IMR-90 (cell line): ENCODE measurements at regions not wholly inside any gene's neighbourhood (a gene's known extent, or its start where the extent isn't known, plus 50 kb on each side); places are given as distances from the start of the nearest gene placed in this dataset.

Experiments
- ATAC-seq: fragments of 200-7000 bp; cut with Tn5 transposase; 2 replicates; pipeline ENCODE4 v1.9.1; 2020; ENCODE audit warnings: low read depth, mild to moderate bottlenecking, moderate library complexity
- BruUV-seq: library from RNA; stranded (reverse); fragments of 400-500 nt; replicated peaks from 2 replicates; lab custom pipeline; 2021; lab: Mats Ljungman, UMichigan
- CTCF ChIA-PET: fragments of 300-600 bp; formaldehyde crosslinking; extraction: SDS; loops from one replicate; lab custom pipeline; 2021; ENCODE audit warnings: antibody characterized with exemption; lab: Yijun Ruan, JAX
- POLR2A ChIA-PET: fragments of 300-600 bp; sonication (Branson Sonifier 250); formaldehyde crosslinking; loops from one replicate; lab custom pipeline; 2022; ENCODE audit warnings: antibody characterized with exemption; ENCODE audit not compliant: unreplicated experiment; lab: Charles Lee
- DNase-seq: peaks from one replicate; pipeline ENCODE4 v3.0.0; 2013
- H2AFZ ChIP-seq: replicated peaks from 2 replicates; pipeline ENCODE3; 2013; ENCODE audit warnings: low read length, mild to moderate bottlenecking; ENCODE audit not compliant: poor library complexity
- H2AK5ac ChIP-seq: 2 replicates; pipeline ENCODE4 v1.6.1; 2013; ENCODE audit warnings: low read depth, low read length, inconsistent platforms
- H2AK9ac ChIP-seq: replicated peaks from 2 replicates; pipeline ENCODE3; 2013; ENCODE audit warnings: mild to moderate bottlenecking, low read depth, low read length, moderate library complexity; ENCODE audit not compliant: poor library complexity
- H2BK120ac ChIP-seq: 2 replicates; pipeline ENCODE4 v1.6.1; 2013; ENCODE audit warnings: low read depth, low read length, inconsistent platforms
- H2BK15ac ChIP-seq: 3 replicates; pipeline ENCODE4 v1.6.1; 2013; ENCODE audit warnings: low read depth, low read length, inconsistent platforms
- H2BK20ac ChIP-seq: 2 replicates; pipeline ENCODE4 v1.6.1; 2013; ENCODE audit warnings: low read depth, mild to moderate bottlenecking, inconsistent platforms, low read length, moderate library complexity
- H2BK5ac ChIP-seq: 2 replicates; pipeline ENCODE4 v1.6.1; 2013; ENCODE audit warnings: mild to moderate bottlenecking, low read depth, low read length, inconsistent platforms; ENCODE audit not compliant: poor library complexity, severe bottlenecking
- H3K14ac ChIP-seq: replicated peaks from 2 replicates; pipeline ENCODE4 v1.6.1; 2013; ENCODE audit warnings: low read depth, low read length, inconsistent platforms
- H3K18ac ChIP-seq: 2 replicates; pipeline ENCODE4 v1.6.1; 2013; ENCODE audit warnings: low read depth, low read length, control low read depth
- H3K23ac ChIP-seq: 2 replicates; pipeline ENCODE4 v1.6.1; 2013; ENCODE audit warnings: low read depth, low read length, inconsistent platforms
- H3K27ac ChIP-seq: 2 replicates; pipeline ENCODE4 v1.5.1; 2013; ENCODE audit warnings: mild to moderate bottlenecking, control low read depth, low read length; ENCODE audit not compliant: insufficient read depth
- H3K27me3 ChIP-seq: 2 replicates; pipeline ENCODE4 v1.6.1; 2013; ENCODE audit warnings: low read length; ENCODE audit not compliant: control insufficient read depth, insufficient read depth
- H3K36me3 ChIP-seq: 2 replicates; pipeline ENCODE4 v1.6.1; 2013; ENCODE audit warnings: low read length, mixed read lengths; ENCODE audit not compliant: control insufficient read depth, insufficient read depth
- H3K4ac ChIP-seq: 2 replicates; pipeline ENCODE4 v1.6.1; 2013; ENCODE audit warnings: low read depth, low read length, inconsistent platforms
- H3K4me1 ChIP-seq: 2 replicates; pipeline ENCODE4 v1.6.1; 2013; ENCODE audit warnings: low read length, mixed read lengths; ENCODE audit not compliant: control insufficient read depth, insufficient read depth
- H3K4me2 ChIP-seq: 2 replicates; pipeline ENCODE4 v1.6.1; 2013; ENCODE audit warnings: low read depth, mild to moderate bottlenecking, control low read depth, low read length, moderate library complexity
- H3K4me3 ChIP-seq: 2 replicates; pipeline ENCODE4 v1.5.1; 2013; ENCODE audit warnings: low read depth, mild to moderate bottlenecking, control low read depth, low read length, moderate library complexity; ENCODE audit not compliant: insufficient read depth
- H3K56ac ChIP-seq: 2 replicates; pipeline ENCODE4 v1.6.1; 2013; ENCODE audit warnings: low read length, inconsistent platforms; ENCODE audit not compliant: insufficient read depth; ENCODE audit errors: extremely low read depth
- H3K79me1 ChIP-seq, 2 experiments: 2 replicates each; pipeline ENCODE4 v1.6.1; 2013; ENCODE audit warnings: low read length in 2 of 2, inconsistent platforms in 1 of 2, low read depth in 1 of 2
- H3K9ac ChIP-seq: 2 replicates; pipeline ENCODE4 v1.6.1; 2013; ENCODE audit warnings: low read depth, low read length, control low read depth
- H3K9me1 ChIP-seq: 2 replicates; pipeline ENCODE4 v1.6.1; 2013; ENCODE audit warnings: low read length, inconsistent platforms; ENCODE audit not compliant: insufficient read depth
- H3K9me3 ChIP-seq: 2 replicates; pipeline ENCODE4 v1.6.1; 2013; ENCODE audit warnings: low read length; ENCODE audit not compliant: control insufficient read depth, insufficient read depth
- H4K20me1 ChIP-seq: 2 replicates; pipeline ENCODE4 v1.6.1; 2013; ENCODE audit warnings: low read length, inconsistent platforms; ENCODE audit not compliant: insufficient read depth
- H4K5ac ChIP-seq: 2 replicates; pipeline ENCODE4 v1.6.1; 2013; ENCODE audit warnings: mild to moderate bottlenecking, low read depth, low read length, control low read depth
- H4K8ac ChIP-seq, 2 experiments: 2 replicates each; pipeline ENCODE4 v1.6.1; 2013; ENCODE audit warnings: low read depth in 2 of 2, low read length in 2 of 2, control low read depth in 1 of 2, inconsistent platforms in 1 of 2
- H4K91ac ChIP-seq: 2 replicates; pipeline ENCODE4 v1.6.1; 2013; ENCODE audit warnings: low read depth, low read length, inconsistent platforms; ENCODE audit not compliant: insufficient read depth
- CEBPB ChIP-seq: IDR thresholded peaks from 2 replicates; pipeline ENCODE4 v1.6.1; 2012; ENCODE audit warnings: low read depth, low read length, improper control_type of control experiment
- FOS ChIP-seq: fragments of 150-350 bp; IDR thresholded peaks from 2 replicates; pipeline ENCODE4 v1.6.1; 2016; ENCODE audit warnings: low read depth, low read length
- RFX5 ChIP-seq: IDR thresholded peaks from 2 replicates; pipeline ENCODE4 v1.8.0; 2012; ENCODE audit warnings: low read depth, mild to moderate bottlenecking, low read length, moderate library complexity
- WGBS, 2 experiments: methylation state at CpG; one replicate each; pipeline versions ENCODE4 v1.1.5 to v1.1.7; 2013; ENCODE audit warnings: missing lambda C conversion rate in 2 of 2; ENCODE audit not compliant: insufficient read length in 1 of 2; ENCODE audit errors: extremely low coverage in 2 of 2; 5-methylcytosine and 5-hydroxymethylcytosine counted together
- dilution Hi-C: fragments of 300-500 bp; cut with HindIII; formaldehyde crosslinking; loops from one replicate; pipeline ENCODE4 v1.14.3; 2018; ENCODE audit warnings: low sequenced_read_pairs; ENCODE audit not compliant: unreplicated experiment
- in situ Hi-C: fragments of 300-500 bp; cut with MboI; formaldehyde crosslinking; loops from 3 replicates; pipeline ENCODE4 v1.14.3; 2019; ENCODE audit warnings: low sequenced_read_pairs, inconsistent platforms, mixed read lengths
- intact Hi-C: fragments of 100-400 bp; cut with micrococcal nuclease; formaldehyde crosslinking; loops from 2 replicates; pipeline ENCODE4 v1.10.0; 2022

DNA sequence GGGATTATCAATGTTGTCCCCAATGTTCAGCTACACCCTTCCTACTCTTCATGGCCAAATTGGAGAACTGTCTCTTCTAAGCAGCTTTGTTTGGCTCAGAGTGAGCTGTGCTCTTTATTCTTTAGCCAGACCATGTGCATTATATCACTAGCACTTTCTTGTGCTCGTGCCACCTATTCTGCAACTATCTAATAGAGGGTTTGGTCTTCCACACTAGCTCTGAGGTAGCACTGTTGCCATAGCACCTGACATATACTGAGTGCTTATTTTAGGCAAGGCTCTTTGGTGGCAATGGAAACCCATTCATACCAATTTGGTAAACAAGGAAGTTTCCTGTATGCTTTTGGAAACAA is 394.3 kb upstream of the C2CD4B start:
- Histone ChIP-seq H3K27ac (no peak overlapping the region), H3K4me2 (no peak overlapping the region)

More for the DNA sequence above, 394.3 kb upstream of the C2CD4B start:
- no peaks in the 10 kb centered on the region for H3K79me1 ChIP-seq
- no peak overlapping the region for H3K4me3 ChIP-seq
- no peak overlapping the region for H2AFZ ChIP-seq
- H4K5ac ChIP-seq = no peak overlapping the region
- no peaks in the 10 kb centered on the region for H3K9me3 ChIP-seq
- DNase-seq (no peak), ATAC-seq (no peak)
- H3K4ac ChIP-seq = no peak overlapping the region
- WGBS, 2 experiments = no CpG with 5 or more reads among the region's 1 CpG
- H3K56ac ChIP-seq = no peak overlapping the region
- no peak overlapping the region for H2BK5ac ChIP-seq
- TF ChIP-seq FOS (no peak), CEBPB (no peak), RFX5 (no peak)
- no peaks in the 10 kb centered on the region; the same call in 1 of the 2 replicates for H4K20me1 ChIP-seq
- H4K91ac ChIP-seq = no peak overlapping the region
- H3K18ac ChIP-seq = no peak overlapping the region
- H3K27me3 ChIP-seq = peaks cover 2% of the 10 kb centered on the region; the same call in 1 of the 2 replicates
- H4K8ac ChIP-seq = no peak overlapping the region
- no peaks in the 10 kb centered on the region for H3K4me1 ChIP-seq
- H3K23ac ChIP-seq = no peak overlapping the region
- intact Hi-C loops = no loop called here
- H3K36me3 ChIP-seq = no peaks in the 10 kb centered on the region; the same call in 1 of the 2 replicates
- BruUV-seq = no TSS peak
- H2AK5ac ChIP-seq = no peak overlapping the region; the same call in 1 of the 2 replicates
- no peaks in the 10 kb centered on the region; the same call in 1 of the 2 replicates for H3K9me1 ChIP-seq
- H3K9ac ChIP-seq = no peak overlapping the region
- dilution Hi-C loops = no loop called here
- H2BK20ac ChIP-seq = 0 out of 2 replicates have a peak overlapping the region, but pooled peaks have one; percentile 0
- CTCF ChIA-PET = no interaction called here
- no peak overlapping the region for H2AK9ac ChIP-seq
- POLR2A ChIA-PET = no interaction called here
- H2BK15ac ChIP-seq = no peak overlapping the region
- in situ Hi-C loops = no loop called here
- no peak overlapping the region for H2BK120ac ChIP-seq
- no peak overlapping the region for H3K14ac ChIP-seq
